WERI-Rb-1 (cell line): ENCODE measurements at regions not wholly inside any gene's neighbourhood (a gene's known extent, or its start where the extent isn't known, plus 50 kb on each side); places are given as distances from the start of the nearest gene placed in this dataset.

ENCODE experiments used
- DNase-seq: peaks from one replicate; pipeline ENCODE4 v3.0.0-alpha.2; 2020
- H3K27ac ChIP-seq: fragments of 250-450 bp; sonication (Bioruptor Pico); 2 replicates; pipeline ENCODE4 v1.5.1; 2020; ENCODE audit warnings: mild to moderate bottlenecking, moderate library complexity
- H3K27me3 ChIP-seq: fragments of 250-450 bp; sonication (Bioruptor Pico); 2 replicates; pipeline ENCODE4 v1.5.1; 2021; ENCODE audit warnings: mild to moderate bottlenecking, low read depth, moderate library complexity; ENCODE audit not compliant: insufficient read depth, severe bottlenecking
- H3K36me3 ChIP-seq: fragments of 250-450 bp; sonication (Bioruptor Pico); 2 replicates; pipeline ENCODE4 v1.5.1; 2020; ENCODE audit warnings: mild to moderate bottlenecking, moderate library complexity
- H3K4me3 ChIP-seq: 2 replicates; pipeline ENCODE4 v1.5.1; 2011; ENCODE audit warnings: low read depth, mild to moderate bottlenecking, control low read depth, low read length
- H3K9me3 ChIP-seq: fragments of 250-450 bp; sonication (Bioruptor Pico); 2 replicates; pipeline ENCODE4 v1.5.1; 2021; ENCODE audit warnings: mild to moderate bottlenecking, moderate library complexity; ENCODE audit not compliant: severe bottlenecking
- TF ChIP-seq, protein P1 (sequence below): IDR thresholded peaks from 2 replicates; pipeline ENCODE4 v1.5.1; 2011; ENCODE audit warnings: low read depth, mild to moderate bottlenecking, control low read depth, inconsistent platforms, low read length

GRCh38 chr4:67006791-67007190 lies 538.5 kb downstream of the CENPC start:
- H3K27ac ChIP-seq, result no peak overlapping the region
- TF ChIP-seq, protein P1, sequence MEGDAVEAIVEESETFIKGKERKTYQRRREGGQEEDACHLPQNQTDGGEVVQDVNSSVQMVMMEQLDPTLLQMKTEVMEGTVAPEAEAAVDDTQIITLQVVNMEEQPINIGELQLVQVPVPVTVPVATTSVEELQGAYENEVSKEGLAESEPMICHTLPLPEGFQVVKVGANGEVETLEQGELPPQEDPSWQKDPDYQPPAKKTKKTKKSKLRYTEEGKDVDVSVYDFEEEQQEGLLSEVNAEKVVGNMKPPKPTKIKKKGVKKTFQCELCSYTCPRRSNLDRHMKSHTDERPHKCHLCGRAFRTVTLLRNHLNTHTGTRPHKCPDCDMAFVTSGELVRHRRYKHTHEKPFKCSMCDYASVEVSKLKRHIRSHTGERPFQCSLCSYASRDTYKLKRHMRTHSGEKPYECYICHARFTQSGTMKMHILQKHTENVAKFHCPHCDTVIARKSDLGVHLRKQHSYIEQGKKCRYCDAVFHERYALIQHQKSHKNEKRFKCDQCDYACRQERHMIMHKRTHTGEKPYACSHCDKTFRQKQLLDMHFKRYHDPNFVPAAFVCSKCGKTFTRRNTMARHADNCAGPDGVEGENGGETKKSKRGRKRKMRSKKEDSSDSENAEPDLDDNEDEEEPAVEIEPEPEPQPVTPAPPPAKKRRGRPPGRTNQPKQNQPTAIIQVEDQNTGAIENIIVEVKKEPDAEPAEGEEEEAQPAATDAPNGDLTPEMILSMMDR, result no peak
- no peaks in the 10 kb centered on the region for H3K36me3 ChIP-seq
- no peaks in the 10 kb centered on the region for H3K27me3 ChIP-seq
- no peak overlapping the region for H3K4me3 ChIP-seq
- H3K9me3 ChIP-seq, result no peaks in the 10 kb centered on the region
- no peak for DNase-seq

GRCh38 chr4:66991521-66991920 lies 553.8 kb downstream of the CENPC start:
- TF ChIP-seq, protein P1, result no peak
- DNase-seq, result no peak
- H3K36me3 ChIP-seq, result no peaks in the 10 kb centered on the region
- no peaks in the 10 kb centered on the region for H3K9me3 ChIP-seq
- H3K27me3 ChIP-seq, result no peaks in the 10 kb centered on the region
- no peak overlapping the region for H3K27ac ChIP-seq
- H3K4me3 ChIP-seq, result no peak overlapping the region

DNA sequence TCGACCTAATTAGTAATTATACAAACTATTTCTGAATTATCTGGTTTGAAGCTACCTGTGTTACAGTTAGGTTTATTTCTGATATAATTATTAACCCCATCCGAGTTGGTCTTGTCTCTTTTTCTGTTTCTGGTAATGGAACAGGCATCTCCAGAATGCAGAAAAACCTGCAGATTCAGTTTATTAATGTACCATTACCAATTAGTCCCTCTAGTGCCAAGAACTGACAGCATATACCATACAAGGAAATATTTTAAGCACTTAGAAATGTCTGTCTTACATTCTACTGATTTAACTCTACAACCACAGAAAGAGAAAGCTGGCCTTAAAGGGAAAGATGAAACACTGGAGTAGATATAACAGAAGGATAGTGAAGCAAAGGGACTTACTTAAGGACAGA lies 570.6 kb downstream of the CENPC start:
- TF ChIP-seq, protein P1, result no peak
- DNase-seq, result no peak
- Histone ChIP-seq H3K27ac (no peak overlapping the region), H3K9me3 (no peaks in the 10 kb centered on the region), H3K4me3 (no peak overlapping the region), H3K27me3 (no peaks in the 10 kb centered on the region), H3K36me3 (no peaks in the 10 kb centered on the region)

DNA sequence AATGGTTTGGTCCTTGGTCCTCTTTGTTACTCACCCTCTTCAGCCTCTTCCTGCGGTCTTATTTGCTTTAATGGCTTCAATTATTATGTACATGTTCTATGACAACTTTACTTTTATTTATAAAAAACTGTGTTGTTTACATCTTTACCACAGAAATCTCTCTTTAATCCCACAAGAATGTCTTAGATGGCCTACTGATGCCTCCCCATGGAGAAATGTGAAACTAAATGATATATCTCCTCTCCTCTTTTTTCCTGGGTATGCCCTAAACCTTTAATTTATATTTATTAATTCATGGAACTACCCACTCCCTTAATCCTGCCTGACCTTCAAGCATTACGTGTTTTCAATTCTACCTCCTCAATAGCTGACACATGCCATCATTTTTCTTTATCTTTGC lies 573.2 kb downstream of the CENPC start:
- Histone ChIP-seq H3K27me3 (no peaks in the 10 kb centered on the region), H3K9me3 (no peaks in the 10 kb centered on the region), H3K27ac (no peak overlapping the region), H3K4me3 (no peak overlapping the region), H3K36me3 (no peaks in the 10 kb centered on the region)
- TF ChIP-seq, protein P1, result no peak
- DNase-seq, result no peak

DNA sequence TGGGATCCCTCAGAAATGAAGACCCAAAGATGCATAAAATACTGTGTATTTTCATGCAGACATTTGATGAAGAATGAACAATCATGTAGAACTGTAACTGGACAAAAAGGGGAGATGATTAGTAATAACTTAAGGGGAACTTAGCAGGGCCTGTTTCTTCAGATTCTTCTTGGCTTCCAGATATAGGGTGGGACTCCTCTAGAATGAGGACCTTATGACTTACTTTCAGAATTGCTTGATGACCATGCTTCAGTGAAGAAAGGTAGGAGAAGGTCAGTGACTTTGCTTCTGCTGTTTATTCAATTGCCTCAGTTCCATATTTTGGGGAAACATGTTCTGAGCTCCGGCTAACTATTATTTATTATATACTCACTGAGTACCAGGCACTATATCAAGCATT lies 580.8 kb downstream of the CENPC start:
- no peaks in the 10 kb centered on the region for H3K9me3 ChIP-seq
- no peak overlapping the region for H3K4me3 ChIP-seq
- no peak for DNase-seq
- no peaks in the 10 kb centered on the region for H3K27me3 ChIP-seq
- TF ChIP-seq, protein P1, result no peak
- H3K36me3 ChIP-seq, result no peaks in the 10 kb centered on the region
- no peak overlapping the region for H3K27ac ChIP-seq

DNA sequence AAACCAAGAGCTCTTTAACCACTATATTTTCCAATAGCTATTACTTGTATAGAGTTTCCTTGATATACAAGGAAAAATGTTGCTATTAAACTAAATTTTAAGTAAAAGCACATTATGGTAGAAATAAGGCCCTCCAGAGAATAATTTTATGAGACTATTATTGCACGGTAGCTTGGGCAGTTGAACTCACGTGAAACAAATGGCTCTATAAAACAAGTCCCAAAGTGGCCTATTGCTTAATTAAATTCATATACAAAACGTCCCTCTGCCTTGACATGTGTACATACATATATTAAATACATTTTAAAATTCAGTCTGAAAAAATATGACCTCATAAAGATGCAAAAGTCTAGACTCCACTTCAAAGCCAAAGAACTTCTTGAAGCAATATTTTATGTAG lies 582.2 kb downstream of the CENPC start:
- TF ChIP-seq, protein P1, result no peak
- no peaks in the 10 kb centered on the region for H3K36me3 ChIP-seq
- no peak overlapping the region for H3K4me3 ChIP-seq
- no peaks in the 10 kb centered on the region for H3K9me3 ChIP-seq
- H3K27ac ChIP-seq, result no peak overlapping the region
- H3K27me3 ChIP-seq, result no peaks in the 10 kb centered on the region
- DNase-seq, result no peak
